Neuron (in vitro differentiated cells): ENCODE measurements at regions not wholly inside any gene's neighbourhood (a gene's known extent, or its start where the extent isn't known, plus 50 kb on each side); places are given as distances from the start of the nearest gene placed in this dataset.

Experiments used
- H2AFZ ChIP-seq: one replicate; pipeline ENCODE4 v1.6.1; 2013; ENCODE audit warnings: low read depth, mild to moderate bottlenecking, inconsistent platforms, low read length, moderate library complexity
- H3K27me3 ChIP-seq: one replicate; pipeline ENCODE4 v1.6.1; 2013; ENCODE audit warnings: low read length; ENCODE audit not compliant: insufficient read depth
- H3K36me3 ChIP-seq: one replicate; pipeline ENCODE4 v1.6.1; 2013; ENCODE audit warnings: low read length; ENCODE audit not compliant: insufficient read depth
- H3K4me1 ChIP-seq: one replicate; pipeline ENCODE4 v1.6.1; 2013; ENCODE audit warnings: low read length; ENCODE audit not compliant: insufficient read depth
- H3K4me3 ChIP-seq: 2 replicates; pipeline ENCODE4 v1.5.1; 2013; ENCODE audit warnings: mild to moderate bottlenecking, low read length, moderate library complexity
- H3K9me3 ChIP-seq: one replicate; pipeline ENCODE4 v1.6.1; 2013; ENCODE audit warnings: low read length

- no peak overlapping the region for H3K4me3 ChIP-seq
- H3K4me1 ChIP-seq = no peaks in the 10 kb centered on the region
These were observed 259.6 kb upstream of the DMRT1 start for GRCh38 chr9:581673-582497.

GRCh38 chr9:582775-583174 lies 258.7 kb upstream of the DMRT1 start:
- no peaks in the 10 kb centered on the region for H3K4me1 ChIP-seq

More at GRCh38 chr9:581673-582497, 259.6 kb upstream of the DMRT1 start:
- H3K27me3 ChIP-seq = no peaks in the 10 kb centered on the region
- H3K36me3 ChIP-seq = no peaks in the 10 kb centered on the region
- H3K9me3 ChIP-seq = peaks cover 2% of the 10 kb centered on the region
- no peak overlapping the region for H2AFZ ChIP-seq

GRCh38 chr9:587527-587926 lies 254.0 kb upstream of the DMRT1 start:
- Histone ChIP-seq H3K4me3 (no peak overlapping the region), H3K27me3 (no peaks in the 10 kb centered on the region), H2AFZ (no peak overlapping the region), H3K9me3 (no peaks in the 10 kb centered on the region), H3K4me1 (no peaks in the 10 kb centered on the region), H3K36me3 (no peaks in the 10 kb centered on the region)

More at GRCh38 chr9:582775-583174, 258.7 kb upstream of the DMRT1 start:
- no peak overlapping the region for H3K4me3 ChIP-seq
- no peaks in the 10 kb centered on the region for H3K36me3 ChIP-seq
- H3K27me3 ChIP-seq = no peaks in the 10 kb centered on the region
- no peak overlapping the region for H2AFZ ChIP-seq
- peaks cover 2% of the 10 kb centered on the region for H3K9me3 ChIP-seq

GRCh38 chr9:588981-589380 lies 252.5 kb upstream of the DMRT1 start:
- Histone ChIP-seq H3K4me3 (no peak overlapping the region), H3K27me3 (no peaks in the 10 kb centered on the region), H3K4me1 (no peaks in the 10 kb centered on the region), H3K36me3 (no peaks in the 10 kb centered on the region), H3K9me3 (no peaks in the 10 kb centered on the region), H2AFZ (no peak overlapping the region)

GRCh38 chr9:589723-590122 lies 251.8 kb upstream of the DMRT1 start:
- H2AFZ ChIP-seq = no peak overlapping the region
- H3K36me3 ChIP-seq = no peaks in the 10 kb centered on the region
- no peaks in the 10 kb centered on the region for H3K4me1 ChIP-seq
- H3K4me3 ChIP-seq = no peak overlapping the region
- no peaks in the 10 kb centered on the region for H3K9me3 ChIP-seq
- H3K27me3 ChIP-seq = no peaks in the 10 kb centered on the region

- no peaks in the 10 kb centered on the region for H3K36me3 ChIP-seq
- no peak overlapping the region for H3K4me3 ChIP-seq
- H2AFZ ChIP-seq = no peak overlapping the region
These were observed 250.2 kb upstream of the DMRT1 start for GRCh38 chr9:591292-591691.

GRCh38 chr9:592225-592624 lies 249.3 kb upstream of the DMRT1 start:
- H3K4me3 ChIP-seq = no peak overlapping the region
- no peak overlapping the region for H2AFZ ChIP-seq
- H3K27me3 ChIP-seq = no peaks in the 10 kb centered on the region
- no peaks in the 10 kb centered on the region for H3K36me3 ChIP-seq
- no peaks in the 10 kb centered on the region for H3K9me3 ChIP-seq
- no peaks in the 10 kb centered on the region for H3K4me1 ChIP-seq

More at GRCh38 chr9:591292-591691, 250.2 kb upstream of the DMRT1 start:
- Histone ChIP-seq H3K27me3 (no peaks in the 10 kb centered on the region), H3K9me3 (no peaks in the 10 kb centered on the region), H3K4me1 (no peaks in the 10 kb centered on the region)

GRCh38 chr9:592733-593132 lies 248.8 kb upstream of the DMRT1 start:
- no peaks in the 10 kb centered on the region for H3K9me3 ChIP-seq
- H3K27me3 ChIP-seq = no peaks in the 10 kb centered on the region
- H3K4me3 ChIP-seq = no peak overlapping the region
- no peaks in the 10 kb centered on the region for H3K36me3 ChIP-seq
- no peak overlapping the region for H2AFZ ChIP-seq
- H3K4me1 ChIP-seq = no peaks in the 10 kb centered on the region

GRCh38 chr9:593809-594208 lies 247.7 kb upstream of the DMRT1 start:
- no peaks in the 10 kb centered on the region for H3K27me3 ChIP-seq
- no peaks in the 10 kb centered on the region for H3K36me3 ChIP-seq
- H2AFZ ChIP-seq = no peak overlapping the region
- H3K4me3 ChIP-seq = no peak overlapping the region
- no peaks in the 10 kb centered on the region for H3K4me1 ChIP-seq
- no peaks in the 10 kb centered on the region for H3K9me3 ChIP-seq

GRCh38 chr9:596703-597102 lies 244.8 kb upstream of the DMRT1 start:
- no peak overlapping the region for H2AFZ ChIP-seq
- no peak overlapping the region for H3K4me3 ChIP-seq
- no peaks in the 10 kb centered on the region for H3K27me3 ChIP-seq
- H3K36me3 ChIP-seq = no peaks in the 10 kb centered on the region
- no peaks in the 10 kb centered on the region for H3K4me1 ChIP-seq
- no peaks in the 10 kb centered on the region for H3K9me3 ChIP-seq

- Histone ChIP-seq H3K27me3 (no peaks in the 10 kb centered on the region), H2AFZ (no peak overlapping the region), H3K9me3 (no peaks in the 10 kb centered on the region), H3K4me3 (no peak overlapping the region), H3K36me3 (no peaks in the 10 kb centered on the region), H3K4me1 (no peaks in the 10 kb centered on the region)
These were observed 241.5 kb upstream of the DMRT1 start for GRCh38 chr9:600006-600405.

- H3K4me1 ChIP-seq = no peaks in the 10 kb centered on the region
- no peak overlapping the region for H2AFZ ChIP-seq
- H3K9me3 ChIP-seq = no peaks in the 10 kb centered on the region
- no peak overlapping the region for H3K4me3 ChIP-seq
- H3K27me3 ChIP-seq = no peaks in the 10 kb centered on the region
- no peaks in the 10 kb centered on the region for H3K36me3 ChIP-seq
These were observed 238.8 kb upstream of the DMRT1 start for GRCh38 chr9:602716-603115.

GRCh38 chr9:603126-603525 lies 238.4 kb upstream of the DMRT1 start:
- Histone ChIP-seq H3K9me3 (no peaks in the 10 kb centered on the region), H3K36me3 (no peaks in the 10 kb centered on the region), H3K4me1 (no peaks in the 10 kb centered on the region), H3K4me3 (no peak overlapping the region), H3K27me3 (no peaks in the 10 kb centered on the region), H2AFZ (no peak overlapping the region)

- Histone ChIP-seq H3K27me3 (no peaks in the 10 kb centered on the region), H3K4me1 (no peaks in the 10 kb centered on the region), H3K4me3 (no peak overlapping the region), H3K36me3 (no peaks in the 10 kb centered on the region), H2AFZ (no peak overlapping the region), H3K9me3 (no peaks in the 10 kb centered on the region)
These were observed 234.1 kb upstream of the DMRT1 start for GRCh38 chr9:607417-607816.
